CD4-positive, alpha-beta memory T cell (primary cell): ENCODE measurements at regions not wholly inside any gene's neighbourhood (a gene's known extent, or its start where the extent isn't known, plus 50 kb on each side); places are given as distances from the start of the nearest gene placed in this dataset.
A peak's percentile ranks its signal among the peaks of the same experiment; 100 is the strongest.

ENCODE experiments used
- CTCF ChIA-PET: fragments of 350-600 bp; sonication (Branson Sonifier 250); formaldehyde crosslinking; loops from one replicate; lab custom pipeline; 2021; ENCODE audit warnings: inconsistent platforms; ENCODE audit not compliant: partially characterized antibody; lab: Charles Lee
- POLR2A ChIA-PET: fragments of 350-600 bp; sonication (Branson Sonifier 250); formaldehyde crosslinking; loops from one replicate; lab custom pipeline; 2021; ENCODE audit not compliant: partially characterized antibody; lab: Charles Lee
- DNase-seq, 5 donors: peaks; one replicate each; pipeline versions ENCODE4 v3.0.0 to v3.0.0-alpha.2; 2020 to 2022; ENCODE audit warnings: mixed read lengths in 1 of 5
- H3K27ac ChIP-seq: one replicate; pipeline ENCODE4 v1.7.0; 2013; ENCODE audit warnings: low read depth, low read length
- H3K27me3 ChIP-seq: 2 replicates; pipeline ENCODE4 v1.7.0; 2013; ENCODE audit warnings: mild to moderate bottlenecking, low read length, moderate library complexity; ENCODE audit not compliant: insufficient read depth
- H3K36me3 ChIP-seq: 2 replicates; pipeline ENCODE4 v1.7.0; 2013; ENCODE audit warnings: mild to moderate bottlenecking, low read length, moderate library complexity; ENCODE audit not compliant: insufficient read depth
- H3K4me1 ChIP-seq: 2 replicates; pipeline ENCODE4 v1.7.0; 2013; ENCODE audit warnings: mild to moderate bottlenecking, low read length, moderate library complexity; ENCODE audit not compliant: insufficient read depth
- H3K4me3 ChIP-seq, 2 donors: one replicate each; pipeline ENCODE4 v1.7.0; 2013; ENCODE audit warnings: low read length in 2 of 2, mild to moderate bottlenecking in 1 of 2
- H3K9me3 ChIP-seq, 2 donors: one replicate each; pipeline ENCODE4 v1.7.0; 2013; ENCODE audit warnings: low read length in 2 of 2, control low read depth in 1 of 2; ENCODE audit not compliant: control insufficient read depth in 1 of 2
- H3K27ac Mint-ChIP-seq, 7 donors: one replicate each; pipeline ENCODE4 v1.8.0; 2020 to 2021; ENCODE audit warnings: mixed read lengths in 7 of 7, mild to moderate bottlenecking in 6 of 7, inconsistent platforms in 3 of 7, moderate library complexity in 3 of 7
- H3K27me3 Mint-ChIP-seq, 2 donors: one replicate each; pipeline ENCODE4 v1.8.0; 2020 to 2021; ENCODE audit warnings: mixed read lengths in 2 of 2
- H3K36me3 Mint-ChIP-seq, 2 donors: one replicate each; pipeline ENCODE4 v1.8.0; 2020 to 2021; ENCODE audit warnings: mixed read lengths in 2 of 2, inconsistent platforms in 1 of 2, mild to moderate bottlenecking in 1 of 2
- H3K4me1 Mint-ChIP-seq, 4 donors: one replicate each; pipeline ENCODE4 v1.8.0; 2020 to 2021; ENCODE audit warnings: mixed read lengths in 4 of 4, mild to moderate bottlenecking in 1 of 4
- H3K4me3 Mint-ChIP-seq, 8 donors: one replicate each; pipeline ENCODE4 v1.8.0; 2020 to 2021; ENCODE audit warnings: mixed read lengths in 8 of 8, mild to moderate bottlenecking in 7 of 8, moderate library complexity in 6 of 8, inconsistent platforms in 3 of 8
- H3K9me3 Mint-ChIP-seq, 8 donors: one replicate each; pipeline ENCODE4 v1.8.0; 2020 to 2021; ENCODE audit warnings: mixed read lengths in 8 of 8, mild to moderate bottlenecking in 5 of 8, inconsistent platforms in 3 of 8, moderate library complexity in 1 of 8
- intact Hi-C: fragments of 100-400 bp; cut with micrococcal nuclease; formaldehyde crosslinking; loops from one replicate; pipeline ENCODE4 v1.15.1; 2023

DNA sequence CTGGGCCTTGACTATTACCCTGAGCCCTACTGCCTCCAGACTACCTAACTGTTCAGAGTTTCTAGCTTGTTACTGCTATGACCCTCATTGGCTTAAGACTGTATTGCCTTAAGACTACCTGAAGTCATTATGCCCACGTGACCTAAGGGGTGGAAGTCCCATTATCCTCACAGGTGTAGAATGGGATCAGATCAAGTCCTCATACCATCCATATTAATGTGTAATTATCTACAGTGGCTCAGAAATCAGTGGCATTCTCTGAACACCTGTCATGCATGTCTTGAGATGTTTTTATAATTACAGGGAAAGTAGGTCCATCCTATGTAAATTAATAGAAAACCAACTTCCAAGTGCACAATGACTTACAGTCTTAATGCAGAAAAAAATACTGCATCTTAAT is 124.0 kb upstream of the CDC42EP3 start:
- CTCF ChIA-PET: interaction anchor here (1.3 kb wide), 1 partner anchor 405 kb away, joined by 3 read pairs; no protein-coding TSS in a partner anchor
- H3K4me1 ChIP-seq: no peaks in the 10 kb centered on the region

DNA sequence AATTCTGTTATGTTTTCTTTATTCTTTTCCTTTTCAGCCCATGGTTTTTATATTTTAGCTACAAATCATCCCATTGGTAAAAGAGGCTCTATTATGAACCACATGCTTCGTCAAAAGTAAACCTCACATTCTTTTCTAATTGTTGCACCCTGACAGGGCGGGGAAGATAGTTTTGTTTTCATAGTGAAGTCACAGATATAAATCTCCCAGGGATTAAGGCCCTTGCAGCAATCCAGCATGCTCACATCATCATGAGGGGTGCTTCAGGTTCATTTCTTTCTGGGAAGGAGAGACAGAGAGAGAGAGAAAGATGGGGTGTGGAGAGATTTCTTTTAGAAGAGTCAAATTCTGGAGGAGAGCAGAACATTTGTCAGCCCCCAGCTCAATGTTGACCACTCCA is 124.5 kb upstream of the CDC42EP3 start:
- H3K9me3 Mint-ChIP-seq: peaks cover 0 to 2% (median 0%) of the 10 kb centered on the region in 8 donors

More for the DNA sequence above, 124.0 kb upstream of the CDC42EP3 start:
- no peaks in the 10 kb centered on the region for H3K36me3 Mint-ChIP-seq
- no peak overlapping the region for H3K4me3 ChIP-seq
- H3K27me3 Mint-ChIP-seq: peaks cover 0 to 3% of the 10 kb centered on the region in 2 donors
- H3K9me3 Mint-ChIP-seq: peaks cover 0 to 2% (median 0%) of the 10 kb centered on the region in 8 donors
- H3K27ac ChIP-seq: no peak overlapping the region
- intact Hi-C loops: no loop called here
- peaks cover 0 to 2% (median 0%) of the 10 kb centered on the region in 4 donors for H3K4me1 Mint-ChIP-seq
- H3K4me3 Mint-ChIP-seq: no peak overlapping the region
- no peaks in the 10 kb centered on the region for H3K36me3 ChIP-seq
- no peak for DNase-seq
- H3K27me3 ChIP-seq: no peaks in the 10 kb centered on the region
- H3K27ac Mint-ChIP-seq: peak overlapping the region in 1 of 7 donors; percentile 32
- no peaks in the 10 kb centered on the region for H3K9me3 ChIP-seq
- POLR2A ChIA-PET: no interaction called here

DNA sequence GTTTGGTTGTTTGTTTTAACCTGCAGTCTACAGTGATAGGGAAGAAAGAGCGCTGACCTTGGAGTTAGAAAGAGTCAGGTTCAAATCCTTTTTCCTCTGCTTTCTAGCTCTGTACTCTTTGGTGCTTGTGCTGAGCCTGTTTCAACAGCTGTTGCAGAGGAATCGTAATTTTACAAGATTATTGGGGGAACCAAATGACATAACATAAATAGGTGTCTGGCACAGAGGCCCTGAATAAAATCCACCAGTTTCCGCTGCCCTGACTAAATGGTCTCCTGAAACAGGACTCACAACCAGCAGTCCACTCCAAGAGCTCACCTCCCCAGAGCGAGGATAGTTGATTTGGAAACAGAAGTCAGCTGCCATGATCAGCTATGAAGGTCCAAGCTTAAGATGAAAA is 125.0 kb upstream of the CDC42EP3 start:
- Mint-ChIP-seq H3K27me3 (peaks cover 0 to under 1% of the 10 kb centered on the region in 2 donors), H3K27ac (no peak overlapping the region)
- CTCF ChIA-PET: interaction anchor here (1.3 kb wide), 2 partner anchors 37 to 406 kb away, joined by 3 to 4 read pairs; no protein-coding TSS in a partner anchor

More for the DNA sequence above, 124.5 kb upstream of the CDC42EP3 start:
- peaks cover 0 to 2% (median 0%) of the 10 kb centered on the region in 4 donors for H3K4me1 Mint-ChIP-seq
- Histone ChIP-seq H3K27me3 (no peaks in the 10 kb centered on the region), H3K4me3 (no peak overlapping the region), H3K9me3 (no peaks in the 10 kb centered on the region), H3K4me1 (no peaks in the 10 kb centered on the region), H3K36me3 (no peaks in the 10 kb centered on the region), H3K27ac (no peak overlapping the region)
- intact Hi-C loops: no loop called here
- DNase-seq: no peak
- peaks cover 0 to 3% of the 10 kb centered on the region in 2 donors for H3K27me3 Mint-ChIP-seq
- ChIA-PET CTCF (interaction anchor here (1.3 kb wide), 1 partner anchor 406 kb away, joined by 3 read pairs; no protein-coding TSS in a partner anchor), POLR2A (no interaction called here)
- H3K4me3 Mint-ChIP-seq: no peak overlapping the region
- no peak overlapping the region for H3K27ac Mint-ChIP-seq
- no peaks in the 10 kb centered on the region for H3K36me3 Mint-ChIP-seq

DNA sequence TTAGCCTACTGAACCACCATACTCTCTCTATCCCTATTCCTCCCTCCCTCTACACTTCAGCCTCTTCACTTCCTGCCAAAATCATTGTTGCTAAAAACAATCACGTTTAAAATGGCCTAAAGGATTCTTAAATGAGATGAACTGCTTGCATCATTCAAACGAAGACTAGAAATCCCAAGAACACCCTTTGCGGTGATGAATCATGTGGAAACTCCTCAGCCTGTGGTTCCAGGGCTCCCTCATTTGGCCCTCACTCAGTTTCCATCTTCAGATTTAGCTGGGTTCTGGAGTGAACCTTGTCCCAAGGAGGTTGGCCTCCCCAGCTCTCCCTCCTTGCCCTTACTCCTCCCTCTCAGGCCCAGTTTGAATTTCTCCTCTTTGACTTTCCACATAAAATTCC is 125.6 kb upstream of the CDC42EP3 start:
- H3K4me1 Mint-ChIP-seq: peaks cover 0 to 2% (median 0%) of the 10 kb centered on the region in 4 donors
- no peak overlapping the region for H3K4me3 ChIP-seq
- H3K27me3 ChIP-seq: no peaks in the 10 kb centered on the region
- H3K27me3 Mint-ChIP-seq: no peaks in the 10 kb centered on the region
- ChIA-PET POLR2A (no interaction called here), CTCF (interaction anchor here (1.3 kb wide), 2 partner anchors 36 to 407 kb away, joined by 3 to 4 read pairs; no protein-coding TSS in a partner anchor)
- no peak overlapping the region for H3K27ac ChIP-seq
- H3K9me3 ChIP-seq: no peaks in the 10 kb centered on the region
- H3K27ac Mint-ChIP-seq: peak overlapping the region in 1 of 7 donors; percentile 13
- no peaks in the 10 kb centered on the region for H3K4me1 ChIP-seq
- H3K9me3 Mint-ChIP-seq: peaks cover 0 to 2% (median 0%) of the 10 kb centered on the region in 8 donors
- H3K4me3 Mint-ChIP-seq: no peak overlapping the region
- H3K36me3 ChIP-seq: no peaks in the 10 kb centered on the region
- DNase-seq: no peak
- H3K36me3 Mint-ChIP-seq: no peaks in the 10 kb centered on the region
- intact Hi-C loops: loop anchor here (1.0 kb wide), 1 partner anchor 383 kb away; no protein-coding TSS in a partner anchor

More for the DNA sequence above, 125.0 kb upstream of the CDC42EP3 start:
- Mint-ChIP-seq H3K4me3 (no peak overlapping the region), H3K4me1 (peaks cover 0 to 2% (median 0%) of the 10 kb centered on the region in 4 donors), H3K36me3 (no peaks in the 10 kb centered on the region), H3K9me3 (peaks cover 0 to 2% (median 0%) of the 10 kb centered on the region in 8 donors)
- no peak overlapping the region for H3K27ac ChIP-seq
- H3K27me3 ChIP-seq: no peaks in the 10 kb centered on the region
- H3K4me3 ChIP-seq: no peak overlapping the region
- POLR2A ChIA-PET: no interaction called here
- DNase-seq: no peak
- intact Hi-C loops: no loop called here
- no peaks in the 10 kb centered on the region for H3K36me3 ChIP-seq
- no peaks in the 10 kb centered on the region for H3K9me3 ChIP-seq
- no peaks in the 10 kb centered on the region for H3K4me1 ChIP-seq

DNA sequence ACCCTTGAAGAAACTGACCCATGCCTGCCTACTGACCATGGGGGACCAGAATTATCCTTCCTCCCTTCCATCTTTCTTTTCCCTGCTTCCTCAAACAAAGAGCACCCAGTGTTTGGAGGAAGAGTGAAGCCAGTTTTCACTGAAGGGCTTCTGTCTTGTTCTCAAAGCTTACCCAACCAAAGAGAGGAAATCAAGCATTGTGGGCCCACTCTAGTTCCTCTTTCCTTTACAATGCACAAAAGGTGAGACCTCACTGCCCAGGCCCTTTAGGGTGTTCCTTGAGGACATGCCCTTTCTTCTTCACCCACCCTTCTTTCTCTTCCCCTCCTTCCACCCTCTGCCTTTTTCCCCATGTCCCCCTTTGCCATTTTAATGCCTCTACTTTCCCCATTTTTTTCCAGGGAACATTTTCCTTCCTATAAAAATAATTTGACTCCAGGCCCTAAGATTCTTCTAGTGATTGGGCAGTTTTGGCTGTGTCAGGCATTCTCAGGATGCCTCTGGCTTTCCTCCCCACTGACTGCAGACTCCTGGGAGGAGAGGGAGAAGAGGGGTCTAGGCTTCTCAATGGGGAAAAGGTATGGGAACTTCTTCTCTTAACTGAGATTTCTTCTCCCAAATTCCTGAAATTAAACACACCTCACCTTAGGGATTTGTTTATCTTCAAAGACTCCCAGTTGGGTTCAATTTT is 126.6 kb upstream of the RMDN2 start:
- intact Hi-C loops: no loop called here
- Histone ChIP-seq H3K27ac (no peak overlapping the region), H3K4me1 (no peaks in the 10 kb centered on the region), H3K9me3 (no peaks in the 10 kb centered on the region), H3K4me3 (no peak overlapping the region), H3K36me3 (no peaks in the 10 kb centered on the region), H3K27me3 (no peaks in the 10 kb centered on the region)
- ChIA-PET POLR2A (no interaction called here), CTCF (interaction anchor here (1.2 to 1.6 kb wide), 2 partner anchors 383 to 402 kb away, joined by 3 to 4 read pairs; no protein-coding TSS in a partner anchor)
- Mint-ChIP-seq H3K9me3 (no peaks in the 10 kb centered on the region), H3K27ac (peak overlapping the region in 1 of 7 donors; percentile 78), H3K27me3 (no peaks in the 10 kb centered on the region), H3K4me1 (peaks cover 0 to 2% (median 0%) of the 10 kb centered on the region in 4 donors), H3K36me3 (no peaks in the 10 kb centered on the region), H3K4me3 (no peak overlapping the region)
- no peak for DNase-seq

DNA sequence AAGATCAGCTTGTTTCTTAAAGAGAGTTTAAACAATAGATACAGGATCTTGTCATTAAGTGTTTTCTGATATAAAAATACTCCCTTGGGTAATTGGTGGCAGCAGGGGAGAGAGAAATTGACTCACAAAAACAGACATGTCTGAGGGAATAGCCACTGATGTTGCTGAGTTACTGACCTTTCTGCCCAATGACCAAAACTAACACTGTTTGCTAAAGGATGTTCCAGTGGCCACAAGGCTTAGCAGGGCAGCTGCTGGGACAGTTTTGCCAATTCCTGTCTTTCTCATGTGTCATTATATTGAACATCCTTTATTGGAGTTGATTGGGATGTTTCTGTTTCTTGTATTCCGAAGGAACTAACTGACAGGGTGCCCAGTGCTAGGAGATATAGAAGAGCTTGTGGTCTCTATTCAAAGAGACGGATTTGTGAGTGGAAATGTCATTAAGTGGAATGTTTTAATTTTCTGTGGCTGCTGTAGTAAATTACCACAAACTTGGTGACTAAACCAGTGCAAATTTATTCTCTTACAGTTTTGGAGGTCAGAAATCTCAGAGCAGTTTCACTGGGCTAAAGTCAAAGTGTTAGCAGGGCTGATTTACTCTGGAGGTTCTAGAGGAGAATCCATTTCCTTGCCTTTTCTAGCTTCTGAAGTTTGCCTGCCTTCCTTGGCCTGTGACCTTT is 124.8 kb upstream of the RMDN2 start:
- no peak overlapping the region for H3K27ac Mint-ChIP-seq
- POLR2A ChIA-PET: no interaction called here
- H3K27me3 Mint-ChIP-seq: no peaks in the 10 kb centered on the region
- H3K4me3 Mint-ChIP-seq: no peak overlapping the region
- H3K27me3 ChIP-seq: no peaks in the 10 kb centered on the region
- no peaks in the 10 kb centered on the region for H3K9me3 ChIP-seq
- no peaks in the 10 kb centered on the region for H3K4me1 ChIP-seq
- DNase-seq: no peak
- H3K27ac ChIP-seq: no peak overlapping the region
- CTCF ChIA-PET: interaction anchor here (0.7 to 1.6 kb wide), 3 partner anchors 47 to 404 kb away, joined by 3 to 6 read pairs (median 3); no protein-coding TSS in a partner anchor
- H3K36me3 ChIP-seq: no peaks in the 10 kb centered on the region
- peaks cover 0 to 3% (median 0%) of the 10 kb centered on the region in 8 donors for H3K9me3 Mint-ChIP-seq
- intact Hi-C loops: no loop called here
- no peaks in the 10 kb centered on the region for H3K36me3 Mint-ChIP-seq
- H3K4me3 ChIP-seq: no peak overlapping the region
- no peaks in the 10 kb centered on the region for H3K4me1 Mint-ChIP-seq

DNA sequence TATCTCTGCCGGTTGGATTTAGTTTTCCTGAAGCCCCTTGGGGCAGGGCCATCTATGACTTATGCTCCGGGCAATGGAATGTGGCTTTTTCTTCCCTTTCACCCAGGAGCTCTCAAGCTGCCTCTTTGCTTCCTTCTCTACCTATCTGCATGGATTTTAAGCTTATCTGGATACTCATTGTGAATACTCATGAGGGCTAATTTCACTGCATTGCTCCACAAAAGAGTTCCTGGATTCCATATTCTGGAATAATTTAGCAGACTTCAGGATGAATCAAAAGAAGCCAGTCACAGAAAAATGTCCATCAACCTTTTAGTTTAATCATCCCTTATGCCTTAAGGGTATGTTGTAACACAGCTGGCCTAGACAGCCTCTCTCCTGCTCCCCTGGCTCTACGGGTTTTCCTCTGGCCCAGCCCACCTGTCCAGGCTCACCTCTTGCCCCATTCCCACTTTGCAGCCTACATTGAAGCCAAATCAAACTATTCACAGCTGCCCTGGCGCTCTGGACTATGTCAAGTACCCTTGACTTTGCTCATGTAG is 122.8 kb upstream of the RMDN2 start:
- Histone ChIP-seq H3K4me1 (no peaks in the 10 kb centered on the region), H3K36me3 (no peaks in the 10 kb centered on the region), H3K27ac (no peak overlapping the region), H3K4me3 (no peak overlapping the region), H3K27me3 (no peaks in the 10 kb centered on the region), H3K9me3 (no peaks in the 10 kb centered on the region)
- Mint-ChIP-seq H3K36me3 (peaks cover 0 to 9% of the 10 kb centered on the region in 2 donors), H3K27ac (no peak overlapping the region), H3K4me1 (no peaks in the 10 kb centered on the region), H3K4me3 (no peak overlapping the region), H3K27me3 (peaks cover 0 to 4% of the 10 kb centered on the region in 2 donors), H3K9me3 (peaks cover 1 to 10% (median 5%) of the 10 kb centered on the region in 8 donors)
- intact Hi-C loops: no loop called here
- POLR2A ChIA-PET: no interaction called here
- CTCF ChIA-PET: interaction anchor here (0.9 kb wide), 1 partner anchor 30 kb away, joined by 3 read pairs; no protein-coding TSS in a partner anchor
- no peak for DNase-seq
